22Rv1 (cell line): ENCODE measurements at regions not wholly inside any gene's neighbourhood (a gene's known extent, or its start where the extent isn't known, plus 50 kb on each side); places are given as distances from the start of the nearest gene placed in this dataset.

ENCODE experiments used
- CTCF ChIP-seq: fragments of 450-650 bp; IDR thresholded peaks from 2 replicates; pipeline ENCODE4 v1.5.1; 2017; ENCODE audit warnings: mild to moderate bottlenecking
- ZFX ChIP-seq: fragments of 450-650 bp; IDR thresholded peaks from 2 replicates; pipeline ENCODE4 v1.6.1; 2017; ENCODE audit warnings: antibody characterized with exemption, borderline replicate concordance

- TF ChIP-seq CTCF (no peak), ZFX (no peak)
Measured at GRCh38 chrY:7951187-7951852, 1039.8 kb upstream of the AMELY start.
